Astrocyte (in vitro differentiated cells and primary cell): ENCODE measurements at regions not wholly inside any gene's neighbourhood (a gene's known extent, or its start where the extent isn't known, plus 50 kb on each side); places are given as distances from the start of the nearest gene placed in this dataset.

ENCODE experiments used
- CTCF ChIP-seq: IDR thresholded peaks from 2 replicates; pipeline ENCODE4 v1.5.1; 2011; ENCODE audit warnings: low read depth, mild to moderate bottlenecking, inconsistent platforms, low read length, moderate library complexity; ENCODE audit not compliant: insufficient read depth
- EZH2 ChIP-seq: IDR thresholded peaks from 2 replicates; pipeline ENCODE4 v1.6.1; 2012; ENCODE audit warnings: mild to moderate bottlenecking, low read length, inconsistent platforms; ENCODE audit not compliant: insufficient read depth

DNA sequence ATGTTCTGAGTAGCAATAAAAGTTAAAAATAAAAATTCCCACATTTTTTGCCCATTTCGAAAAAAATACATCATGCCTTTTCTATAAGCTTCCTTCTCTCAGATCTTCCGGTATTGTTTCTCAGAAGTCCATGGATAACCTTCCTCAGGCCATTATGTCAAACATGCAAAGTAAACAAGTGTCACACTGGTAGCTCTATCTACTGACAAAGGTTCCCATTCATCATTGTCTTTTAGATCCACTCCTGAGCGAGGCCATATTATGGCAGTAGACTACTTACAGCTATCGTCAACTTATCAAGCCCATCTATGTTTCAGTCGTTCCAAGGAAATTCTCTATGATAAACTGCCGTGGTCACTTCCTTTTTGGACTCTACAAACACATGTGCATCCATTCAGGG is 1068.2 kb downstream of the GLUD2 start:
- TF ChIP-seq CTCF (no peak), EZH2 (no peak)
